H7 (cell line): ENCODE measurements at regions not wholly inside any gene's neighbourhood (a gene's known extent, or its start where the extent isn't known, plus 50 kb on each side); places are given as distances from the start of the nearest gene placed in this dataset.

ENCODE experiments used
- DNase-seq: peaks from one replicate; pipeline ENCODE4 v3.0.0; 2012
- H3K27me3 ChIP-seq: 2 replicates; pipeline ENCODE4 v1.6.0; 2011; ENCODE audit warnings: mild to moderate bottlenecking, low read length; ENCODE audit not compliant: control insufficient read depth, insufficient read depth
- H3K36me3 ChIP-seq: replicated peaks from 2 replicates; pipeline ENCODE4 v1.5.1; 2011; ENCODE audit warnings: low read length; ENCODE audit not compliant: control insufficient read depth, insufficient read depth
- H3K4me3 ChIP-seq: 2 replicates; pipeline ENCODE4 v1.5.1; 2011; ENCODE audit warnings: low read depth, mild to moderate bottlenecking, control low read depth, low read length, moderate library complexity; ENCODE audit not compliant: insufficient read depth

GRCh38 chr1:200240656-200241055 lies 169.2 kb downstream of the ZNF281 start:
- DNase-seq = no peak
- Histone ChIP-seq H3K27me3 (no peaks in the 10 kb centered on the region), H3K4me3 (no peak overlapping the region), H3K36me3 (no peaks in the 10 kb centered on the region)

GRCh38 chr1:200238311-200238710 lies 171.5 kb downstream of the ZNF281 start:
- Histone ChIP-seq H3K4me3 (no peak overlapping the region), H3K27me3 (no peaks in the 10 kb centered on the region), H3K36me3 (no peaks in the 10 kb centered on the region)
- DNase-seq = no peak

- Histone ChIP-seq H3K36me3 (no peaks in the 10 kb centered on the region), H3K27me3 (no peaks in the 10 kb centered on the region), H3K4me3 (no peak overlapping the region)
- DNase-seq = no peak
These were observed 172.8 kb downstream of the ZNF281 start for GRCh38 chr1:200237066-200237465.

- Histone ChIP-seq H3K4me3 (no peak overlapping the region), H3K27me3 (no peaks in the 10 kb centered on the region), H3K36me3 (no peaks in the 10 kb centered on the region)
- DNase-seq = no peak
These were observed 174.9 kb downstream of the ZNF281 start for GRCh38 chr1:200234938-200235337.

- no peak for DNase-seq
- Histone ChIP-seq H3K36me3 (no peaks in the 10 kb centered on the region), H3K4me3 (no peak overlapping the region), H3K27me3 (no peaks in the 10 kb centered on the region)
These were observed 176.4 kb downstream of the ZNF281 start for GRCh38 chr1:200233393-200233792.

GRCh38 chr1:200231787-200232231 lies 178.0 kb downstream of the ZNF281 start:
- H3K27me3 ChIP-seq = no peaks in the 10 kb centered on the region
- no peaks in the 10 kb centered on the region for H3K36me3 ChIP-seq
- no peak overlapping the region for H3K4me3 ChIP-seq
- DNase-seq = no peak

GRCh38 chr1:200230671-200231070 lies 179.2 kb downstream of the ZNF281 start:
- no peaks in the 10 kb centered on the region for H3K36me3 ChIP-seq
- H3K4me3 ChIP-seq = no peak overlapping the region
- no peaks in the 10 kb centered on the region for H3K27me3 ChIP-seq
- DNase-seq = no peak

GRCh38 chr1:200228486-200228885 lies 181.3 kb downstream of the ZNF281 start:
- H3K4me3 ChIP-seq = no peak overlapping the region
- H3K27me3 ChIP-seq = no peaks in the 10 kb centered on the region
- no peak for DNase-seq
- H3K36me3 ChIP-seq = no peaks in the 10 kb centered on the region

GRCh38 chr1:200228081-200228480 lies 181.8 kb downstream of the ZNF281 start:
- DNase-seq = no peak
- Histone ChIP-seq H3K4me3 (no peak overlapping the region), H3K27me3 (no peaks in the 10 kb centered on the region), H3K36me3 (no peaks in the 10 kb centered on the region)
